LNCAP (cell line): ENCODE measurements at regions not wholly inside any gene's neighbourhood (a gene's known extent, or its start where the extent isn't known, plus 50 kb on each side); places are given as distances from the start of the nearest gene placed in this dataset.

Experiments used
- TF ChIP-seq, protein P1 (sequence below): fragments of 450-650 bp; IDR thresholded peaks from 2 replicates; pipeline ENCODE4 v1.5.1; 2017; ENCODE audit warnings: mild to moderate bottlenecking

DNA sequence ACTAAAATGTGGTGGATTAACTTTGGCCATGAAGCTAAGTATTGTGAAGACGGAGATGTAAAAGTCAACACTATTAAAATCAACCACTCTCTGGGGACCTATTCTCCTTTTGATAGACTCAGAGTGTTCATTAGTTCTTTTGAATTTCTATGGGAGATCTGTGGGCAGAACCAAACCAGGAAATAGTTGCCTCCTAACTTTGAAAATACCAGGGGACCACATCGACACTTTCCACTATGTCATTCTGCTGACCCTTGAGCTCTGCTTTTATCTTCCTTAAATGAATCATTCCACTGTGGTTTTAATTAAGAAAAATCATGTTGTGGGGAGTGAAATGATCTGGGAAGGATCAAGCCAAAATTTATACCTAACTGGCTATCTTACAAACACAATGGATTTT is 960.5 kb downstream of the GATA3 start:
- TF ChIP-seq, protein P1, sequence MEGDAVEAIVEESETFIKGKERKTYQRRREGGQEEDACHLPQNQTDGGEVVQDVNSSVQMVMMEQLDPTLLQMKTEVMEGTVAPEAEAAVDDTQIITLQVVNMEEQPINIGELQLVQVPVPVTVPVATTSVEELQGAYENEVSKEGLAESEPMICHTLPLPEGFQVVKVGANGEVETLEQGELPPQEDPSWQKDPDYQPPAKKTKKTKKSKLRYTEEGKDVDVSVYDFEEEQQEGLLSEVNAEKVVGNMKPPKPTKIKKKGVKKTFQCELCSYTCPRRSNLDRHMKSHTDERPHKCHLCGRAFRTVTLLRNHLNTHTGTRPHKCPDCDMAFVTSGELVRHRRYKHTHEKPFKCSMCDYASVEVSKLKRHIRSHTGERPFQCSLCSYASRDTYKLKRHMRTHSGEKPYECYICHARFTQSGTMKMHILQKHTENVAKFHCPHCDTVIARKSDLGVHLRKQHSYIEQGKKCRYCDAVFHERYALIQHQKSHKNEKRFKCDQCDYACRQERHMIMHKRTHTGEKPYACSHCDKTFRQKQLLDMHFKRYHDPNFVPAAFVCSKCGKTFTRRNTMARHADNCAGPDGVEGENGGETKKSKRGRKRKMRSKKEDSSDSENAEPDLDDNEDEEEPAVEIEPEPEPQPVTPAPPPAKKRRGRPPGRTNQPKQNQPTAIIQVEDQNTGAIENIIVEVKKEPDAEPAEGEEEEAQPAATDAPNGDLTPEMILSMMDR, result no peak

DNA sequence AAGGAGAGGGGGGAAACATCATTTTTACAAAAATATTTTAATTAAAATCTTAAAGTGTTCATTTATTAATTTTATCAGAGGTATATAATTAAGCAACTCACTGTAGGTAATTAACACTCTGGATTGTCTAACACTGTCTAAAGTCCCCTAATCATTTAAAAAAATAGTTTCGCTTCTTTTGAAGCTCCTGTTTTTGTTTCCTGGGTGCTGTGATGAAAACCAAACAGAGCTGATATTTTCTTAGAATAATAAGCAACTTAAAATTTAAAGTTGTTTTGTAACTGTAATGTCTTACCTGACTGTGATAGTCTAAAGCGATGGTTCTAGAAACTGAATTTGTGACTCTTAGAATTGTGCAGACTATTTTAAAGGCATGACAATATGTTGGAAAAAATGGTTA is 961.0 kb downstream of the GATA3 start:
- TF ChIP-seq, protein P1, result no peak

GRCh38 chr10:9016930-9017329 is 962.4 kb downstream of the GATA3 start:
- TF ChIP-seq, protein P1, result no peak

GRCh38 chr10:9018195-9019173 is 964.0 kb downstream of the GATA3 start:
- TF ChIP-seq, protein P1, result no peak

DNA sequence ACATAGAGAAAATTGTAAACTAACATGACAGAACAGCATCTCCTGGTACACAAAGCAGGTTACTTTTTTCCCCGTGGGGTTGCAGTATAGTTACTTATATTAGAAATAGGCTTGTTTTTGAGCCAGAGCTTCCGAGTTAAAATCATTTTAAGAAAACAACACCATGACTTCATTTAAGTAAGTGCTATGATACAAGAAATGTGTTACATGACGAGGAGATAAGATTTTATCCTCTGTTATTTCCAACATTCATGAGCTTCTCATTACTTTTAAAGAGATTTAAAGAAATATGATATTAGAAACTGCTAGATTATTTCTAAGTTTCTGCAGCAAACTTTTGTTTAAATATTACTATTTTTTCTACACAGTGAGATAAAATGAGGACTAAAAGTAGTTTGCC is 968.7 kb downstream of the GATA3 start:
- TF ChIP-seq, protein P1, result no peak

DNA sequence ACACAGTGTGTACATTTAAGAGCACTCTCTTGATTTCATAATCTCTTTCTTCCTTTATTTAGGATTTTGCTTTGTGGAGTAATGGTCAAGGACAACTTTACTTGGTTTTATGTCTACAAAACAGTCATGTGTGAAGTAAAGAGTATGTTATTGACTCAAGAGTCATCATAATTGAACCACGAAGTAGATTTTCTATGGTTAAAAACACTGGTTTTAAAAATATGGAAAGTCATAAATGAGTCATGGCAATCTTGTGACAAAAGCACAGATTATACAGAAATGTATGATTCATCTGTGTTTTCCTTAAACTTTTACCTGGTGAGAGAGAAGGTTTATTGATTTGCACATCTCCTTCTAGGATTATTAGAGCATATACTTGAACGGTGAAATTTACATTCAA is 969.7 kb downstream of the GATA3 start:
- TF ChIP-seq, protein P1, result no peak

GRCh38 chr10:9028231-9028630 is 973.7 kb downstream of the GATA3 start:
- TF ChIP-seq, protein P1, result no peak
